ENCODE measurements at regions not wholly inside any gene's neighbourhood (a gene's known extent, or its start where the extent isn't known, plus 50 kb on each side); places are given as distances from the start of the nearest gene placed in this dataset.

DNA sequence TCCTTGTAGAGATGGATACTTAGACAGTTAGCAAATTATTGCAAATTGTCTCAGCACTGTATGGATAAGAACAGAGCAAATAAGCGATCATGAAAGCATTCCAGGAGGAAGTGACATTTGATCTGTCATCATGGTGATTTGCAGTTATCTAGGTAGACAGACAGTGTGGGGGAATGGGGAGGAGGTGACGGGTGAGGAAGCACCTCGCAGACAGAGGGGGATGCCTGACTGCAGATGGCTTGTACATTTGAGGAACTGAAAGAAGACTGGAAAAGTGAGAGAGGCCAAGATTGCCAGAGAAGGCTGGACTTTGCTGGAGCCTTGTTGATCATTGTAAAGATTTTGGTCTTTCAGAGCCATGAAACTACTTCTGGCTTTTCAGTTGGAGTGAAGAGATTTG lies 318.2 kb upstream of the CELF2 start:
- Mint-ChIP-seq H3K36me3 (no peaks in the 10 kb centered on the region), H3K9me3 (peaks cover 5% of the 10 kb centered on the region), H3K4me3 (no peak overlapping the region), H3K27ac (no peak overlapping the region), H3K4me1 (peaks cover 30% of the 10 kb centered on the region), H3K27me3 (ENCODE audit: insufficient read depth, low read depth) (peaks cover 2% of the 10 kb centered on the region)
- Histone ChIP-seq H3K9me3 (ENCODE audit: low read depth) (no peaks in the 10 kb centered on the region), H3K4me2 (no peak overlapping the region), H3K79me2 (ENCODE audit: low read depth) (no peaks in the 10 kb centered on the region), H3K27me3 (no peaks in the 10 kb centered on the region), H3K27ac (no peak overlapping the region), H2AFZ (replicated peaks) (peak overlapping the region; percentile 50), H3K9ac (no peak overlapping the region), H3K4me3 (no peak overlapping the region), H4K20me1 (ENCODE audit: low read depth) (no peaks in the 10 kb centered on the region), H3F3A (ENCODE audit: low read depth) (no peaks in the 10 kb centered on the region), H3K36me3 (no peaks in the 10 kb centered on the region), H3K4me1 (peaks cover 10% of the 10 kb centered on the region)
- DNase-seq (ENCODE audit: low spot score) = no peak
- TF ChIP-seq EZH2phosphoT487 (IDR thresholded peaks at IDR 0.05) (no peak), EZH2 (IDR thresholded peaks at IDR 0.05) (no peak)
- TF ChIP-seq, protein P1, sequence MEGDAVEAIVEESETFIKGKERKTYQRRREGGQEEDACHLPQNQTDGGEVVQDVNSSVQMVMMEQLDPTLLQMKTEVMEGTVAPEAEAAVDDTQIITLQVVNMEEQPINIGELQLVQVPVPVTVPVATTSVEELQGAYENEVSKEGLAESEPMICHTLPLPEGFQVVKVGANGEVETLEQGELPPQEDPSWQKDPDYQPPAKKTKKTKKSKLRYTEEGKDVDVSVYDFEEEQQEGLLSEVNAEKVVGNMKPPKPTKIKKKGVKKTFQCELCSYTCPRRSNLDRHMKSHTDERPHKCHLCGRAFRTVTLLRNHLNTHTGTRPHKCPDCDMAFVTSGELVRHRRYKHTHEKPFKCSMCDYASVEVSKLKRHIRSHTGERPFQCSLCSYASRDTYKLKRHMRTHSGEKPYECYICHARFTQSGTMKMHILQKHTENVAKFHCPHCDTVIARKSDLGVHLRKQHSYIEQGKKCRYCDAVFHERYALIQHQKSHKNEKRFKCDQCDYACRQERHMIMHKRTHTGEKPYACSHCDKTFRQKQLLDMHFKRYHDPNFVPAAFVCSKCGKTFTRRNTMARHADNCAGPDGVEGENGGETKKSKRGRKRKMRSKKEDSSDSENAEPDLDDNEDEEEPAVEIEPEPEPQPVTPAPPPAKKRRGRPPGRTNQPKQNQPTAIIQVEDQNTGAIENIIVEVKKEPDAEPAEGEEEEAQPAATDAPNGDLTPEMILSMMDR (IDR thresholded peaks at IDR 0.05) = no peak

DNA sequence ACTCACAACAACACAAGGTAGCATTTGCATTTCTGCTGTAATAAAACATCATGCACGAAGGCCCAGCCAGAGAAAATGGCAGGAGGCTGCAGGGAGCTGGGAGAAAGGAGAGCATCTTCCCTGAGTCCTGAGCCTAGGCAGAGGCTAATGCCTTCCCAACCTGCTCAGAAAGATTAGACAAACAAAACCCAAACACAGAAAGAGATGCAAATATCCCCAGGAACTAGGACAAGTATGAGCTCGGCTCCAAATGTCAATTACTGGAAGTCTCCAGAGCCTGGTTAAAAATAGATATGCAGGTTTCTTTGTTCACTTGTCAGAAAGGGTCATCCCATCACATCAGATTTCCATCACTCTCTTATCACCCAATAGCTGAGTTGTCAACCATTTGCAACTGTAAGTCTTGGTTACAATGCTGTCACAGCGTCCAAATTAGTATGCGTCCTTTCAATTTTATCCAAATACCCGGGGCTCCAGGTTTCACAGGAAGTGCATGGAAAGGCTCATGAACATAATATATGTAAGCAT lies 316.5 kb upstream of the CELF2 start:
- no peak overlapping the region for H3K4me3 ChIP-seq
- Mint-ChIP-seq H3K4me3 (no peak overlapping the region), H3K4me1 (peaks cover 30% of the 10 kb centered on the region), H3K27ac (no peak overlapping the region), H3K27me3 (ENCODE audit: insufficient read depth, low read depth) (peaks cover 2% of the 10 kb centered on the region), H3K36me3 (no peaks in the 10 kb centered on the region), H3K9me3 (peaks cover 5% of the 10 kb centered on the region)
- no peak overlapping the region for H3K4me2 ChIP-seq
- H4K20me1 ChIP-seq (ENCODE audit: low read depth) = no peaks in the 10 kb centered on the region
- H3K27ac ChIP-seq = no peak overlapping the region
- no peaks in the 10 kb centered on the region for H3F3A ChIP-seq (ENCODE audit: low read depth)
- TF ChIP-seq EZH2phosphoT487 (IDR thresholded peaks at IDR 0.05) = no peak
- TF ChIP-seq EZH2 (IDR thresholded peaks at IDR 0.05) = no peak
- TF ChIP-seq, protein P1 (IDR thresholded peaks at IDR 0.05) = no peak
- no peaks in the 10 kb centered on the region for H3K27me3 ChIP-seq
- peaks cover 10% of the 10 kb centered on the region for H3K4me1 ChIP-seq
- H3K9ac ChIP-seq = no peak overlapping the region
- H2AFZ ChIP-seq (replicated peaks) = no peak overlapping the region
- no peaks in the 10 kb centered on the region for H3K9me3 ChIP-seq (ENCODE audit: low read depth)
- no peak for DNase-seq (ENCODE audit: low spot score)
- no peaks in the 10 kb centered on the region for H3K36me3 ChIP-seq
- H3K79me2 ChIP-seq (ENCODE audit: low read depth) = no peaks in the 10 kb centered on the region

DNA sequence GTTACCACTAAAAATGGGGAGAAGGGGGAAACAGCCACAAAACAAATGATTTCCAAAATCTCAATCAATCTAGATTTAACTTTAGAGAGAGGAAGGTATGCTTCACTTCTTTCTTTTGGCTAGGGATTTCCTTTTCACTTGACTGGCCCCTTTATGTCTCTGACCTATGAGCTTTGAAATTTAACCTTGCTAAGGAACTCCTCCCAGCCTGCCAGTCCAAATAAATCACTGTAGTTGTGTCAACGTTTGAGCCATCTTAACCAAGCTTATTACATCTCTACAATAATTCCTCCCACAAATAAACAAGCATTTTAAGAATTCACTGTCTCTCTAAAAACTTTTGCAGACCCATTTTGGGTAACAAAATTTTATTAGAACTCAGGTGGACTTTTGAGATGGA lies 315.5 kb upstream of the CELF2 start:
- Mint-ChIP-seq H3K27me3 (ENCODE audit: insufficient read depth, low read depth) (peaks cover 2% of the 10 kb centered on the region), H3K9me3 (no peaks in the 10 kb centered on the region), H3K4me3 (no peak overlapping the region), H3K4me1 (peaks cover 25% of the 10 kb centered on the region), H3K27ac (no peak overlapping the region), H3K36me3 (no peaks in the 10 kb centered on the region)
- Histone ChIP-seq H3K9ac (no peak overlapping the region), H3K27ac (no peak overlapping the region), H3K4me2 (no peak overlapping the region), H3K4me3 (no peak overlapping the region), H2AFZ (replicated peaks) (no peak overlapping the region), H4K20me1 (ENCODE audit: low read depth) (no peaks in the 10 kb centered on the region), H3F3A (ENCODE audit: low read depth) (no peaks in the 10 kb centered on the region), H3K9me3 (ENCODE audit: low read depth) (no peaks in the 10 kb centered on the region), H3K79me2 (ENCODE audit: low read depth) (no peaks in the 10 kb centered on the region), H3K36me3 (no peaks in the 10 kb centered on the region), H3K4me1 (peaks cover 10% of the 10 kb centered on the region), H3K27me3 (no peaks in the 10 kb centered on the region)
- peak; percentile 13 for DNase-seq (ENCODE audit: low spot score)
- no peak for TF ChIP-seq EZH2 (IDR thresholded peaks at IDR 0.05)
- TF ChIP-seq EZH2phosphoT487 (IDR thresholded peaks at IDR 0.05) = no peak
- TF ChIP-seq, protein P1 (IDR thresholded peaks at IDR 0.05) = no peak

Data from neural progenitor cell (in vitro differentiated cells).